SK-N-SH (cell line): ENCODE measurements at regions not wholly inside any gene's neighbourhood (a gene's known extent, or its start where the extent isn't known, plus 50 kb on each side); places are given as distances from the start of the nearest gene placed in this dataset.

Experiments
- CTCF ChIA-PET: fragments of 300-600, 350-600 bp; formaldehyde crosslinking; extraction: SDS; loops from one replicate; lab custom pipeline; 2021; lab: Yijun Ruan, JAX
- POLR2A ChIA-PET: fragments of 350-600 bp; sonication (Branson Sonifier 250); formaldehyde crosslinking; extraction: SDS; loops from one replicate; lab custom pipeline; 2020; ENCODE audit warnings: antibody characterized with exemption, inconsistent platforms; lab: Yijun Ruan, JAX
- DNase-seq: peaks from one replicate; pipeline ENCODE4 v3.0.0; 2012
- H2AFZ ChIP-seq: fragments of 200-600 bp; sonication (generic); 2 replicates; pipeline ENCODE4 v1.8.1; 2016; ENCODE audit warnings: antibody characterized with exemption, mild to moderate bottlenecking, low read depth
- H3F3A ChIP-seq: fragments of 200-600 bp; sonication (generic); replicated peaks from 2 replicates; pipeline ENCODE3; 2016; ENCODE audit warnings: antibody characterized with exemption, mild to moderate bottlenecking; ENCODE audit not compliant: insufficient read depth
- H3K27ac ChIP-seq, 2 experiments: fragments of 200-500 bp in 1 of 2; fragments of 200-600 bp in 1 of 2; sonication (Bioruptor generic) in 1 of 2; sonication (generic), shearing (Covaris generic) in 1 of 2; 2 replicates each; pipeline versions ENCODE4 v1.5.1 to v1.6.1; 2014 to 2016; ENCODE audit warnings: low read depth in 2 of 2, inconsistent platforms in 1 of 2, low read length in 1 of 2, mild to moderate bottlenecking in 1 of 2, mixed read lengths in 1 of 2
- H3K27me3 ChIP-seq: fragments of 200-600 bp; sonication (generic), shearing (Covaris generic); 2 replicates; pipeline ENCODE4 v1.6.1; 2016; ENCODE audit warnings: mixed run types; ENCODE audit not compliant: insufficient read depth
- H3K36me3 ChIP-seq, 2 experiments: fragments of 200-500 bp in 1 of 2; fragments of 200-600 bp in 1 of 2; sonication (Bioruptor generic) in 1 of 2; sonication (generic) in 1 of 2; replicated peaks in 1 of 2; 2 replicates each; pipeline versions ENCODE3 to v1.5.1; 2014 to 2016; ENCODE audit warnings: low read length in 1 of 2, mild to moderate bottlenecking in 1 of 2; ENCODE audit not compliant: insufficient read depth in 2 of 2, control insufficient read depth in 1 of 2
- H3K4me1 ChIP-seq, 2 experiments: fragments of 200-500 bp in 1 of 2; fragments of 200-600 bp in 1 of 2; sonication (Bioruptor generic) in 1 of 2; sonication (generic), shearing (Covaris generic) in 1 of 2; 2 replicates each; pipeline versions ENCODE4 v1.5.1 to v1.6.1; 2014 to 2016; ENCODE audit warnings: low read depth in 1 of 2, low read length in 1 of 2, mixed run types in 1 of 2; ENCODE audit not compliant: insufficient read depth in 2 of 2, control insufficient read depth in 1 of 2
- H3K4me2 ChIP-seq: fragments of 200-600 bp; sonication (generic), shearing (Covaris generic); 2 replicates; pipeline ENCODE4 v1.6.1; 2017; ENCODE audit warnings: mixed run types
- H3K4me3 ChIP-seq, 2 experiments: fragments of 200-500 bp in 1 of 2; fragments of 200-600 bp in 1 of 2; sonication (Bioruptor generic) in 1 of 2; sonication (generic), shearing (Covaris generic) in 1 of 2; 2 replicates each; pipeline versions ENCODE4 v1.5.1 to v1.8.1; 2014 to 2016; ENCODE audit warnings: low read depth in 2 of 2, inconsistent platforms in 1 of 2, low read length in 1 of 2, mild to moderate bottlenecking in 1 of 2, mixed read lengths in 1 of 2, moderate library complexity in 1 of 2
- H3K79me2 ChIP-seq: fragments of 200-600 bp; sonication (generic); 2 replicates; pipeline ENCODE4 v1.8.1; 2017; ENCODE audit warnings: mild to moderate bottlenecking; ENCODE audit not compliant: insufficient read depth
- H3K9ac ChIP-seq: fragments of 200-600 bp; sonication (generic); 2 replicates; pipeline ENCODE4 v1.6.1; 2017; ENCODE audit warnings: mixed run types
- H3K9me2 ChIP-seq: fragments of 200-600 bp; sonication (generic); 2 replicates; pipeline ENCODE4 v1.6.1; 2017; ENCODE audit warnings: mixed run types
- H3K9me3 ChIP-seq: fragments of 200-600 bp; sonication (generic); 2 replicates; pipeline ENCODE4 v1.6.1; 2017; ENCODE audit warnings: mixed run types, mild to moderate bottlenecking, moderate library complexity
- H4K20me1 ChIP-seq: fragments of 200-600 bp; sonication (generic); 2 replicates; pipeline ENCODE4 v1.6.1; 2017; ENCODE audit warnings: mild to moderate bottlenecking, mixed run types; ENCODE audit not compliant: insufficient read depth
- ELF1 ChIP-seq: IDR thresholded peaks from 2 replicates; pipeline ENCODE4 v1.4.0; 2012
- FOSL2 ChIP-seq: IDR thresholded peaks from 2 replicates; pipeline ENCODE4 v1.4.0; 2012; ENCODE audit warnings: low read depth, mild to moderate bottlenecking, moderate library complexity, borderline replicate concordance
- FOXJ3 ChIP-seq: sonication (generic); formaldehyde crosslinking; IDR thresholded peaks from 2 replicates; pipeline ENCODE4 v1.5.1; 2020; ENCODE audit warnings: mild to moderate bottlenecking, missing genetic modification reagents
- JUND ChIP-seq: IDR thresholded peaks from 2 replicates; pipeline ENCODE4 v1.4.0; 2012
- MXI1 ChIP-seq: IDR thresholded peaks from 2 replicates; pipeline ENCODE4 v1.6.1; 2012; ENCODE audit warnings: mild to moderate bottlenecking, low read depth, low read length, improper control_type of control experiment
- NRF1 ChIP-seq: IDR thresholded peaks from 2 replicates; pipeline ENCODE4 v1.6.1; 2012; ENCODE audit warnings: low read depth, mild to moderate bottlenecking, low read length
- RAD21 ChIP-seq: IDR thresholded peaks from 2 replicates; pipeline ENCODE4 v1.6.1; 2012; ENCODE audit warnings: mild to moderate bottlenecking, low read length
- RCOR1 ChIP-seq: fragments of 150-350 bp; IDR thresholded peaks from 2 replicates; pipeline ENCODE4 v1.6.1; 2017; ENCODE audit warnings: antibody characterized with exemption, low read length
- SIN3A ChIP-seq: IDR thresholded peaks from 2 replicates; pipeline ENCODE4 v1.6.1; 2012; ENCODE audit warnings: low read depth, mild to moderate bottlenecking, low read length, moderate library complexity, borderline replicate concordance
- SMC3 ChIP-seq: IDR thresholded peaks from 2 replicates; pipeline ENCODE4 v1.6.1; 2012; ENCODE audit warnings: low read depth, low read length, improper control_type of control experiment
- TAF1 ChIP-seq: IDR thresholded peaks from 2 replicates; pipeline ENCODE4 v1.6.1; 2012; ENCODE audit warnings: low read depth, mild to moderate bottlenecking, low read length, moderate library complexity, borderline replicate concordance
- YY1 ChIP-seq: IDR thresholded peaks from 2 replicates; pipeline ENCODE4 v1.4.0; 2012; ENCODE audit warnings: low read depth, mild to moderate bottlenecking
- ZBTB33 ChIP-seq: IDR thresholded peaks from 2 replicates; pipeline ENCODE4 v1.4.0; 2012; ENCODE audit warnings: low read depth, borderline replicate concordance
- WGBS: methylation state at CpG from one replicate; pipeline ENCODE4 v1.1.6; 2017; ENCODE audit warnings: low lambda C conversion rate; 5-methylcytosine and 5-hydroxymethylcytosine counted together
- TF ChIP-seq, protein P1 (sequence below): IDR thresholded peaks from 2 replicates; pipeline ENCODE4 v1.6.1; 2012; ENCODE audit warnings: mild to moderate bottlenecking, low read depth, low read length, moderate library complexity
- TF ChIP-seq, protein P2 (sequence below): IDR thresholded peaks from 2 replicates; pipeline ENCODE4 v1.4.0; 2012; ENCODE audit warnings: low read depth, borderline replicate concordance
- TF ChIP-seq, protein P3 (sequence below): fragments of 150-350 bp; IDR thresholded peaks from 2 replicates; pipeline ENCODE4 v1.6.1; 2016; ENCODE audit warnings: mild to moderate bottlenecking, low read depth, low read length

GRCh38 chr20:17858450-17859001 is 110.1 kb downstream of the SNX5 start:
- 59% methylated on average over 12 of the region's 13 CpGs for WGBS
- no peaks in the 10 kb centered on the region for H3K36me3 ChIP-seq
- ChIA-PET POLR2A (no interaction called here), CTCF (interaction anchor here (0.9 kb wide), 1 partner anchor 27 kb away, joined by 3 read pairs; no protein-coding TSS in a partner anchor)
- H4K20me1 ChIP-seq = no peaks in the 10 kb centered on the region
- no peak overlapping the region for H3K27ac ChIP-seq
- no peaks in the 10 kb centered on the region for H3K79me2 ChIP-seq
- peaks cover 27% of the 10 kb centered on the region; the same call in 1 of the 2 replicates for H3K27me3 ChIP-seq
- no peaks in the 10 kb centered on the region for H3F3A ChIP-seq
- no peak overlapping the region for H3K9ac ChIP-seq
- TF ChIP-seq SIN3A (no peak), FOSL2 (no peak), RCOR1 (no peak), SMC3 (no peak), MXI1 (no peak)
- TF ChIP-seq, protein P1, sequence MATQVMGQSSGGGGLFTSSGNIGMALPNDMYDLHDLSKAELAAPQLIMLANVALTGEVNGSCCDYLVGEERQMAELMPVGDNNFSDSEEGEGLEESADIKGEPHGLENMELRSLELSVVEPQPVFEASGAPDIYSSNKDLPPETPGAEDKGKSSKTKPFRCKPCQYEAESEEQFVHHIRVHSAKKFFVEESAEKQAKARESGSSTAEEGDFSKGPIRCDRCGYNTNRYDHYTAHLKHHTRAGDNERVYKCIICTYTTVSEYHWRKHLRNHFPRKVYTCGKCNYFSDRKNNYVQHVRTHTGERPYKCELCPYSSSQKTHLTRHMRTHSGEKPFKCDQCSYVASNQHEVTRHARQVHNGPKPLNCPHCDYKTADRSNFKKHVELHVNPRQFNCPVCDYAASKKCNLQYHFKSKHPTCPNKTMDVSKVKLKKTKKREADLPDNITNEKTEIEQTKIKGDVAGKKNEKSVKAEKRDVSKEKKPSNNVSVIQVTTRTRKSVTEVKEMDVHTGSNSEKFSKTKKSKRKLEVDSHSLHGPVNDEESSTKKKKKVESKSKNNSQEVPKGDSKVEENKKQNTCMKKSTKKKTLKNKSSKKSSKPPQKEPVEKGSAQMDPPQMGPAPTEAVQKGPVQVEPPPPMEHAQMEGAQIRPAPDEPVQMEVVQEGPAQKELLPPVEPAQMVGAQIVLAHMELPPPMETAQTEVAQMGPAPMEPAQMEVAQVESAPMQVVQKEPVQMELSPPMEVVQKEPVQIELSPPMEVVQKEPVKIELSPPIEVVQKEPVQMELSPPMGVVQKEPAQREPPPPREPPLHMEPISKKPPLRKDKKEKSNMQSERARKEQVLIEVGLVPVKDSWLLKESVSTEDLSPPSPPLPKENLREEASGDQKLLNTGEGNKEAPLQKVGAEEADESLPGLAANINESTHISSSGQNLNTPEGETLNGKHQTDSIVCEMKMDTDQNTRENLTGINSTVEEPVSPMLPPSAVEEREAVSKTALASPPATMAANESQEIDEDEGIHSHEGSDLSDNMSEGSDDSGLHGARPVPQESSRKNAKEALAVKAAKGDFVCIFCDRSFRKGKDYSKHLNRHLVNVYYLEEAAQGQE = no peak
- no peaks in the 10 kb centered on the region for H3K9me3 ChIP-seq
- H3K9me2 ChIP-seq = no peaks in the 10 kb centered on the region
- H2AFZ ChIP-seq = no peak overlapping the region
- no peak for DNase-seq
- H3K4me1 ChIP-seq = peaks cover 0 to 3% of the 10 kb centered on the region in 2 experiments; a peak in 1 of 4 replicates
- no peak overlapping the region for H3K4me3 ChIP-seq
- no peak overlapping the region for H3K4me2 ChIP-seq

DNA sequence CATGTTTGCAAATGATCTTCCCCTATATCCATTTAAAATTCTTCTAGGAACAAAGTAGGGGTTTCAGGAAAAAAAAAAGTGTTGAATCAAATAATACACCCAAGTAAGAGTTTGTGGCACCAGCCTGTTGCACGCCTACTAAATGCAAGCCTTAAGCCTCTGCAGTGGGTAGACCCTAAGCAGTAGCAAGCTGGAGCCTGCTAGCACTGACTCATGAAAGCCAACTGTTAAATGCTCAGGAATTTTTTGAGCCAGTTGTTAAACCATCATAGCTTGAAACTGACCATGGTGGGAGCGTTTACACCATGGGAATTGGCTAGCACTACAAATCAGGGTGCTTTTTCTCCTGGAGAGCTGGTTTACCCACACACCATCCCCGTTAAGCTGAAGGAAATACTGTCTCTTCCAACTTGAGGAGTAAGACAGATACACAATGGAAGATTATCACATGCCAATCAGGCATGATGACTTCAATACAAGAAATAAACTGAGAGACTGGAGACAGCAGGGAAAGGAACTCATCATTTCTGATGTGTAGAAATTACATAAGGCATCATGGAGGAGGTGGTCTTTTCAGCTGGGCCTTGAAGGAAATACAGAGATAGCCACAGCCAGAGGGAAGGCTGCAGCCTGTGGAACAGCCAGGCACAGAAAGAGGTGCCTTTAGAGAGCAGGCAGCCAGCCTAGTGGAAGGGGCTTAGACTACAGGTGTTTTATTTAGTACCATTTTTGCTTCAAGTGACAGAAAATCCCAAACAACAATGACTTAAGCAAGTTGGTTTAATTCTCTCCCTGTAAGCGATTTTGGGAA is 110.8 kb downstream of the SNX5 start:
- peaks cover 26% of the 10 kb centered on the region; the same call in 1 of the 2 replicates for H3K27me3 ChIP-seq
- H3K9ac ChIP-seq = no peak overlapping the region
- H3K9me2 ChIP-seq = no peaks in the 10 kb centered on the region
- no peak overlapping the region for H3K4me2 ChIP-seq
- 22% methylated on average over 4 of the region's 4 CpGs for WGBS
- no peak overlapping the region for H2AFZ ChIP-seq
- ChIA-PET POLR2A (no interaction called here), CTCF (interaction anchor here (0.9 kb wide), 1 partner anchor 28 kb away, joined by 3 read pairs; no protein-coding TSS in a partner anchor)
- no peak for DNase-seq
- H3F3A ChIP-seq = no peaks in the 10 kb centered on the region
- H3K36me3 ChIP-seq = no peaks in the 10 kb centered on the region
- H3K9me3 ChIP-seq = no peaks in the 10 kb centered on the region
- H3K79me2 ChIP-seq = no peaks in the 10 kb centered on the region
- H3K4me3 ChIP-seq = no peak overlapping the region
- no peak overlapping the region for H3K27ac ChIP-seq
- no peaks in the 10 kb centered on the region for H4K20me1 ChIP-seq
- H3K4me1 ChIP-seq = peaks cover 0 to 3% of the 10 kb centered on the region in 2 experiments; a peak in 1 of 4 replicates
- TF ChIP-seq, protein P2, sequence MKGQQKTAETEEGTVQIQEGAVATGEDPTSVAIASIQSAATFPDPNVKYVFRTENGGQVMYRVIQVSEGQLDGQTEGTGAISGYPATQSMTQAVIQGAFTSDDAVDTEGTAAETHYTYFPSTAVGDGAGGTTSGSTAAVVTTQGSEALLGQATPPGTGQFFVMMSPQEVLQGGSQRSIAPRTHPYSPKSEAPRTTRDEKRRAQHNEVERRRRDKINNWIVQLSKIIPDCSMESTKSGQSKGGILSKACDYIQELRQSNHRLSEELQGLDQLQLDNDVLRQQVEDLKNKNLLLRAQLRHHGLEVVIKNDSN = no peak
- TF ChIP-seq ZBTB33 (no peak), TAF1 (no peak), RAD21 (no peak), ELF1 (no peak), NRF1 (no peak), FOXJ3 (CRISPR knock-in tag) (no peak), JUND (no peak), YY1 (no peak)
- TF ChIP-seq, protein P3, sequence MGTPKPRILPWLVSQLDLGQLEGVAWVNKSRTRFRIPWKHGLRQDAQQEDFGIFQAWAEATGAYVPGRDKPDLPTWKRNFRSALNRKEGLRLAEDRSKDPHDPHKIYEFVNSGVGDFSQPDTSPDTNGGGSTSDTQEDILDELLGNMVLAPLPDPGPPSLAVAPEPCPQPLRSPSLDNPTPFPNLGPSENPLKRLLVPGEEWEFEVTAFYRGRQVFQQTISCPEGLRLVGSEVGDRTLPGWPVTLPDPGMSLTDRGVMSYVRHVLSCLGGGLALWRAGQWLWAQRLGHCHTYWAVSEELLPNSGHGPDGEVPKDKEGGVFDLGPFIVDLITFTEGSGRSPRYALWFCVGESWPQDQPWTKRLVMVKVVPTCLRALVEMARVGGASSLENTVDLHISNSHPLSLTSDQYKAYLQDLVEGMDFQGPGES = no peak
